C4-2B (cell line): ENCODE measurements at regions not wholly inside any gene's neighbourhood (a gene's known extent, or its start where the extent isn't known, plus 50 kb on each side); places are given as distances from the start of the nearest gene placed in this dataset.

ENCODE experiments used
- H3K27ac ChIP-seq: fragments of 450-650 bp; 2 replicates; pipeline ENCODE4 v1.5.1; 2017
- ZFX ChIP-seq: fragments of 450-650 bp; IDR thresholded peaks from 2 replicates; pipeline ENCODE4 v1.6.1; 2017
- TF ChIP-seq, protein P1 (sequence below): fragments of 450-650 bp; conservative IDR thresholded peaks from 2 replicates; pipeline ENCODE4 v1.5.1; 2017; ENCODE audit warnings: mild to moderate bottlenecking

DNA sequence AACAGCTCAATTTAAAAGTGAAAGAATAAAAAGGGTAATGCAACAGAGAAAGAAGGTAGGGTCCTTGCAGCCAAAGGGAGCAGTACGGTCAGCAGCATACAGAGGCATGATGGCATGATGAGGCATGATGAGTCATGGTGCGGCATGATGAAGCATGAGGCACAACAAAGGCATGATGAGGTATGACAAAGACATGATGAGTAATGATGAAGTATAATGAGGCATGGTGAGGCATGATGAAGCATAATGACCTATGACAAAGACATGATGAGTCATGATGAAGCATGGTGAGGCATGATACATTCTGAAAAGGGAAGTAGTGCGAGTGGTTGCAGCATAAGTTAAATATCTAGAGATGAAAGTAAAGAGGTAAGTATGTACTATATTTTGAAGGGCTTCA is 673.2 kb downstream of the TMEM182 start:
- TF ChIP-seq, protein P1, sequence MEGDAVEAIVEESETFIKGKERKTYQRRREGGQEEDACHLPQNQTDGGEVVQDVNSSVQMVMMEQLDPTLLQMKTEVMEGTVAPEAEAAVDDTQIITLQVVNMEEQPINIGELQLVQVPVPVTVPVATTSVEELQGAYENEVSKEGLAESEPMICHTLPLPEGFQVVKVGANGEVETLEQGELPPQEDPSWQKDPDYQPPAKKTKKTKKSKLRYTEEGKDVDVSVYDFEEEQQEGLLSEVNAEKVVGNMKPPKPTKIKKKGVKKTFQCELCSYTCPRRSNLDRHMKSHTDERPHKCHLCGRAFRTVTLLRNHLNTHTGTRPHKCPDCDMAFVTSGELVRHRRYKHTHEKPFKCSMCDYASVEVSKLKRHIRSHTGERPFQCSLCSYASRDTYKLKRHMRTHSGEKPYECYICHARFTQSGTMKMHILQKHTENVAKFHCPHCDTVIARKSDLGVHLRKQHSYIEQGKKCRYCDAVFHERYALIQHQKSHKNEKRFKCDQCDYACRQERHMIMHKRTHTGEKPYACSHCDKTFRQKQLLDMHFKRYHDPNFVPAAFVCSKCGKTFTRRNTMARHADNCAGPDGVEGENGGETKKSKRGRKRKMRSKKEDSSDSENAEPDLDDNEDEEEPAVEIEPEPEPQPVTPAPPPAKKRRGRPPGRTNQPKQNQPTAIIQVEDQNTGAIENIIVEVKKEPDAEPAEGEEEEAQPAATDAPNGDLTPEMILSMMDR: no peak
- TF ChIP-seq ZFX: no peak

DNA sequence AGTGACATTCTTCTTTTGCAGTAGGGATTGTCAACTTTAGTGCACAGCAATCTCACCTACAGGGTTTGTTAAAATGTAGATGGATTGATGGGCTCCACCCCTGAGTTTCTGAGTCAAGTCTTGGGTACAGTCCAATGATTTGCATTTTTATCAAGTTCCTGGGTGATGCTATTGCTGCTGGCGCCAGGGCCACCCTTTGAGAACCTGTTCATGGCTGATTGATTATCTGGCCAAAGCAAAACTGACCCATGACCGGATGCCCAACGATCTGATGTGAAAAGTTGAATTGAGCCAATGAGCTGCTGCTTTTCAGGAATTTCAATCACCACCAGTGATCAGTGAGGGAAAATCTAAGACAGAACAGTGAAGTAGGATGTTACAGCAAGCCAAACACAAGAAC is 675.3 kb downstream of the TMEM182 start:
- H3K27ac ChIP-seq: no peak overlapping the region
- no peak for TF ChIP-seq ZFX
- TF ChIP-seq, protein P1: no peak

More for the DNA sequence above, 673.2 kb downstream of the TMEM182 start:
- H3K27ac ChIP-seq: no peak overlapping the region

DNA sequence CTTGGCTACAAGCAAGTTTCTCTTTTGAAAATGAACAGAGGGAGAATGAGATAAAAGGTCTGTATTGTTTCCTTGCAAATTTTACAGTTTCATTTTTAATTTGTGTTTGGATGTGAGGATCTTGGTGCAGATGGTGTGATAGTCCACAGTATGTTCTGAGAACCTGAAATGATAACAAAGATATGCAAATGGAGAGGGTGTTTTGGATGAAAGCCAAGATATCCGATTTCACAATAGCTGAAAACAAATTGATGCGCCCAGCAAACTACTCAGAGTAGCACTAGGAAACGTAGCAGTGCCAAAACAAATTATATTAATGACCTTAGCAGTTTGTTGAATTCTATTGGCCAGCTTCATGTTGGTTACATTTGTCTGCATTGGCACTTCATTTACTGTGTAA is 683.5 kb downstream of the TMEM182 start:
- TF ChIP-seq, protein P1: no peak
- no peak for TF ChIP-seq ZFX
- H3K27ac ChIP-seq: no peak overlapping the region

DNA sequence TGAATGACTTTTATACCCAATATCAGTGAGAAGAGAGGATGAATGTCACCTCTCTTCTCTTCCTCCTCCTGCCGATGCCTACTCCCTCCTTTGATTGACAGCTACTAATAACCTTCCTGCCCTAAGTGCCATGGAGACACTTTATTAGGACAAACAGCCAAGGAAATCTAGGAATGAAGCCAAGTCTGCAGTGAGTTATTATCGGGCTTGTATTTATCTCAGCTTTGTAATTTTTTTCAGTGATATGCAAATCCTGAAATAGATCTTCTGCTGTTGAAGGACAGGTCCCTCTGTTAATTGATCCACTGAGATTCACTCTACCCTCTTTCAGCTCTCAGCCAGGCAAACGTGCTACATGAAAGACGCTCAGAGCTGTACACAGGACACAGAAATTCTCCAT is 686.7 kb downstream of the TMEM182 start:
- no peak overlapping the region for H3K27ac ChIP-seq
- no peak for TF ChIP-seq ZFX
- TF ChIP-seq, protein P1: no peak

DNA sequence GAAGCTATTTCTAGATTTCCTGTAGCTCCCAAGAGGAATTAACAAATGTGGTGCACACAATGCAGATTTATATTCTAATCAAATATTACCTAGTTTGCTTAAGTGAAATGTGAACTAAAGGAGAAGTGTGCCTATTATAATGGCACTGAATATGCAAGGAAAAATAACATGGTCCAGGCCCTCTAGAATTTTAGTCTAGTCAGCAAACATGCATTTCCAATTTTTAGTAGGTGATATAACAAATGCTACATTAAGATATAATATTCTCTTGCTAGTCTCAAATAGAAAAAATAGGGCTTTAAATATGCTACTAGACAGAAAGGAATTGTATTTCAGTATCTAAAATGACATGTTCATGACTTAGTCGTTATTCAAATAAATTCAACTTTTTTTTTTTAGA is 689.5 kb downstream of the TMEM182 start:
- TF ChIP-seq ZFX: no peak
- TF ChIP-seq, protein P1: no peak
- H3K27ac ChIP-seq: no peak overlapping the region

DNA sequence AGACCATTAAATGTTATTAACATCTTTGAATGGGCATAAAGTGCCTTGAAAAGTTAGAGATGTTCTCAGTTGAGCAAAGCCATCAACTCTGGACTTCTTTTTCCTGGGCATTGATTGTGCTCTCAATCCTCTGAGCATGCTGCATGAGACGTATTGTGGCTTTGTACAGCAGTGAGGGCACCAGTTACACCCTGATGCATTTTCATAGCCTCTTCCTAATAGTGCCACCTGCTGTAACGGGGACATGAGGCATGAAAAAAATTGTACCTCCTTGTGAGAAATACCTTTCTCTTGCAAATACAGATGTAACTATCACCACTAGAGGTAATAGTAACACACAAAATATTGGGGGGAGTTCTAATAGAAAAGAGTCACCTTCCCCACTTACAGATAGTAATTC is 697.5 kb downstream of the TMEM182 start:
- TF ChIP-seq, protein P1: peak; percentile 30
- TF ChIP-seq ZFX: no peak
- no peak overlapping the region for H3K27ac ChIP-seq

DNA sequence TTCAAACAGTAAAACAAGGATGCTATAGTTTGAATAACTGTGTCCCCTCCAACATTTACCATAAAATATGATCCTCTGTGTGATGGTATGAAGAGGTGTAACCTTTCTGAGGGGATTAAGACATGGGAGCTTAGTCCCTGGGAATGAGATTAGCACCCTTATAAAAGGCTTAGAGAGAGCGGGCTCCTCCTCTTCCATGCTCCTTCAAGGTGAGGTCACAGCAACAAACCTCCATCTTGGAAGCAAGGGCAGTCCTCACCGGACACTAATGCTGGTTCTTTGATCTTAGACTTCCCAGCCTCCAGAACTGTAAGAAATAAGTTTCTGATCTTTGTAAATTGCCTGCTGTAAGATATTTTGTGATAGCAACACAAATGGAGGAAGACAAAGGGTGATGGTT is 700.3 kb downstream of the TMEM182 start:
- TF ChIP-seq ZFX: no peak
- TF ChIP-seq, protein P1: no peak
- H3K27ac ChIP-seq: no peak overlapping the region
